HepG2 (cell line): ENCODE measurements at regions not wholly inside any gene's neighbourhood (a gene's known extent, or its start where the extent isn't known, plus 50 kb on each side); places are given as distances from the start of the nearest gene placed in this dataset.

Experiments
- ATAC-seq: fragments of 200-7000 bp; cut with Tn5 transposase; 3 replicates; pipeline ENCODE4 v1.9.1; 2020; ENCODE audit warnings: mild to moderate bottlenecking, moderate library complexity
- BruUV-seq: library from RNA; stranded (reverse); fragments of 400-500 nt; replicated peaks from 2 replicates; lab custom pipeline; 2021; lab: Mats Ljungman, UMichigan
- CTCF ChIA-PET: fragments of 300-600 bp; formaldehyde crosslinking; extraction: SDS; loops from one replicate; lab custom pipeline; 2021; ENCODE audit warnings: low total read pairs, inconsistent platforms, low intra/inter-chr PET ratio; lab: Yijun Ruan, JAX
- POLR2A ChIA-PET: fragments of 350-600 bp; sonication (Branson Sonifier 250); formaldehyde crosslinking; loops from one replicate; lab custom pipeline; 2020; ENCODE audit warnings: antibody characterized with exemption, inconsistent platforms; lab: Yijun Ruan, JAX
- DNase-seq: peaks from one replicate; pipeline ENCODE4 v3.0.0-alpha.2; 2015; ENCODE audit warnings: low spot score
- FAIRE-seq: peaks from 3 replicates; lab custom pipeline; 2011; peaks lifted over from hg19 to GRCh38; lab: Jason Lieb, UNC
- H2AFZ ChIP-seq: one replicate; pipeline ENCODE4 v1.6.1; 2011; ENCODE audit warnings: low read length, inconsistent platforms
- H3K27ac ChIP-seq: fragments of 300-600 bp; 3 replicates; pipeline ENCODE4 v1.8.0; 2011; ENCODE audit warnings: mixed run types, mild to moderate bottlenecking, mixed read lengths, low read length, inconsistent platforms; ENCODE audit not compliant: insufficient read depth; ENCODE audit errors: extremely low read length
- H3K27me3 ChIP-seq, 2 experiments: fragments of 200-600 bp in 1 of 2; 2 replicates in 1 of 2; 3 replicates in 1 of 2; pipeline versions ENCODE4 v1.6.0 to v1.8.0; 2011; ENCODE audit warnings: low read length in 2 of 2, mild to moderate bottlenecking in 2 of 2, moderate library complexity in 2 of 2, inconsistent platforms in 1 of 2; ENCODE audit not compliant: insufficient read depth in 2 of 2, control insufficient read depth in 1 of 2
- H3K36me3 ChIP-seq, 2 experiments: fragments of 200-600 bp in 1 of 2; replicated peaks in 1 of 2; 2 replicates in 1 of 2; 3 replicates in 1 of 2; pipeline versions ENCODE4 v1.5.1 to v1.8.0; 2011; ENCODE audit warnings: low read length in 2 of 2, inconsistent platforms in 1 of 2; ENCODE audit not compliant: insufficient read depth in 2 of 2, control insufficient read depth in 1 of 2
- H3K4me1 ChIP-seq: 2 replicates; pipeline ENCODE4 v1.5.1; 2012; ENCODE audit warnings: low read length, inconsistent platforms; ENCODE audit not compliant: insufficient read depth
- H3K4me2 ChIP-seq: 2 replicates; pipeline ENCODE4 v1.6.0; 2011; ENCODE audit warnings: low read depth, low read length, inconsistent platforms
- H3K4me3 ChIP-seq, 3 experiments: fragments of 200-600 bp in 1 of 3; sonication (generic), shearing (Covaris generic) in 1 of 3; replicated peaks in 1 of 3; 2 replicates each; pipeline ENCODE4 v1.5.1; 2011 to 2016; ENCODE audit warnings: low read length in 3 of 3, inconsistent platforms in 2 of 3, low read depth in 2 of 3, mild to moderate bottlenecking in 2 of 3, control low read depth in 1 of 3, mixed read lengths in 1 of 3; ENCODE audit not compliant: insufficient read depth in 1 of 3
- H3K79me2 ChIP-seq: one replicate; pipeline ENCODE4 v1.6.1; 2011; ENCODE audit warnings: low read length, inconsistent platforms; ENCODE audit not compliant: insufficient read depth
- H3K9ac ChIP-seq: 2 replicates; pipeline ENCODE4 v1.6.0; 2011; ENCODE audit warnings: mild to moderate bottlenecking, low read depth, low read length, inconsistent platforms; ENCODE audit not compliant: insufficient read depth
- H3K9me3 ChIP-seq: 2 replicates; pipeline ENCODE4 v1.5.1; 2012; ENCODE audit warnings: mild to moderate bottlenecking, low read length
- H4K20me1 ChIP-seq: 2 replicates; pipeline ENCODE4 v1.6.0; 2011; ENCODE audit warnings: inconsistent platforms, mild to moderate bottlenecking, low read length, moderate library complexity; ENCODE audit not compliant: insufficient read depth
- AHR ChIP-seq: IDR thresholded peaks from 2 replicates; pipeline ENCODE4 v1.6.1; 2018; ENCODE audit warnings: missing genetic modification reagents, missing compliant biosample characterization
- ARID4A ChIP-seq: sonication (generic); formaldehyde crosslinking; IDR thresholded peaks from 2 replicates; pipeline ENCODE4 v1.5.0; 2020; ENCODE audit warnings: mild to moderate bottlenecking, missing genetic modification reagents, borderline replicate concordance
- EED ChIP-seq: sonication (generic); formaldehyde crosslinking; IDR thresholded peaks from 2 replicates; pipeline ENCODE4 v1.5.0; 2020; ENCODE audit warnings: mild to moderate bottlenecking, missing genetic modification reagents
- MNT ChIP-seq: fragments of 450-650 bp; IDR thresholded peaks from 2 replicates; pipeline ENCODE4 v1.6.1; 2016
- RNF219 ChIP-seq: sonication (generic); formaldehyde crosslinking; IDR thresholded peaks from 2 replicates; pipeline ENCODE4 v1.5.0; 2020; ENCODE audit warnings: mild to moderate bottlenecking, missing genetic modification reagents
- TBL1XR1 ChIP-seq: fragments of 150-350 bp; IDR thresholded peaks from 2 replicates; pipeline ENCODE4 v1.6.1; 2014; ENCODE audit warnings: borderline replicate concordance, low read length; ENCODE audit not compliant: partially characterized antibody
- TFDP2 ChIP-seq: sonication (generic); formaldehyde crosslinking; IDR thresholded peaks from 2 replicates; pipeline ENCODE4 v1.4.0; 2020; ENCODE audit warnings: missing genetic modification reagents
- ZIK1 ChIP-seq: sonication (generic); formaldehyde crosslinking; IDR thresholded peaks from 2 replicates; pipeline ENCODE4 v1.5.0; 2020; ENCODE audit warnings: mild to moderate bottlenecking, low read depth, missing genetic modification reagents, borderline replicate concordance
- ZNF30 ChIP-seq: sonication (generic); formaldehyde crosslinking; IDR thresholded peaks from 2 replicates; pipeline ENCODE4 v1.5.0; 2020; ENCODE audit warnings: mild to moderate bottlenecking, missing genetic modification reagents
- ZNF576 ChIP-seq: sonication (generic); formaldehyde crosslinking; IDR thresholded peaks from 2 replicates; pipeline ENCODE4 v1.4.0; 2020; ENCODE audit warnings: mild to moderate bottlenecking, missing genetic modification reagents
- ZSCAN29 ChIP-seq: sonication (generic); formaldehyde crosslinking; conservative IDR thresholded peaks from 2 replicates; pipeline ENCODE4 v1.4.0; 2020; ENCODE audit warnings: mild to moderate bottlenecking, missing genetic modification reagents
- WGBS: methylation state at CpG from one replicate; pipeline ENCODE4 v1.1.6; 2017; ENCODE audit warnings: low lambda C conversion rate; 5-methylcytosine and 5-hydroxymethylcytosine counted together
- in situ Hi-C: cut with HindIII; loops from 2 replicates; pipeline ENCODE4 v1.10.0; 2017; ENCODE audit warnings: low pct_unique_long_range_greater_than_20kb; ENCODE audit not compliant: extremely low pct_ligation_motif_present
- intact Hi-C: fragments of 100-400 bp; cut with micrococcal nuclease; formaldehyde crosslinking; loops from one replicate; pipeline ENCODE4 v1.10.0; 2022; ENCODE audit not compliant: unreplicated experiment
- TF ChIP-seq, protein P1 (sequence below): sonication (generic); formaldehyde crosslinking; IDR thresholded peaks from 2 replicates; pipeline ENCODE4 v1.4.0; 2020; ENCODE audit warnings: missing genetic modification reagents, borderline replicate concordance

DNA sequence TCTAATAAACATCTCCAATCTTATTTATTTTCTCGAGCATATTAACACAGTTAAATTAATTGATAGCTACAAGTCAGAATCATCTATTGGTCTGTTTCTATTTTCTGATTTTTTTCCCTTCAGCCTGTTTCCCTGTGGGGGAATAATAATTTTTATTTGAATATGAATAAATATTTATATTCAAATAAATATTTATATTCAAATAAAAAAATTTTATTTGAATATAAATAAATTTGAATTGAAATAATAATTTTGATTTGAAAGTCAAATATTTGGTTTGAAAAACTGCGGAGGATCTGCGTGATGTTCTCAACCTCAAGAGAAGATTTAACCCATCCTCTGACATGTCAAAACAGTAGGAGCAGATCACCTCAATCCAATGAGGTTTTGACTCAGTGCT is 380.1 kb upstream of the MEIS2 start (continued):
- TF ChIP-seq ZNF576 (CRISPR knock-in tag) (no peak), EED (CRISPR knock-in tag) (no peak), ZSCAN29 (CRISPR knock-in tag) (no peak), MNT (no peak)
- TF ChIP-seq, protein P1, sequence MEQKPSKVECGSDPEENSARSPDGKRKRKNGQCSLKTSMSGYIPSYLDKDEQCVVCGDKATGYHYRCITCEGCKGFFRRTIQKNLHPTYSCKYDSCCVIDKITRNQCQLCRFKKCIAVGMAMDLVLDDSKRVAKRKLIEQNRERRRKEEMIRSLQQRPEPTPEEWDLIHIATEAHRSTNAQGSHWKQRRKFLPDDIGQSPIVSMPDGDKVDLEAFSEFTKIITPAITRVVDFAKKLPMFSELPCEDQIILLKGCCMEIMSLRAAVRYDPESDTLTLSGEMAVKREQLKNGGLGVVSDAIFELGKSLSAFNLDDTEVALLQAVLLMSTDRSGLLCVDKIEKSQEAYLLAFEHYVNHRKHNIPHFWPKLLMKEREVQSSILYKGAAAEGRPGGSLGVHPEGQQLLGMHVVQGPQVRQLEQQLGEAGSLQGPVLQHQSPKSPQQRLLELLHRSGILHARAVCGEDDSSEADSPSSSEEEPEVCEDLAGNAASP (CRISPR knock-in tag) = no peak

DNA sequence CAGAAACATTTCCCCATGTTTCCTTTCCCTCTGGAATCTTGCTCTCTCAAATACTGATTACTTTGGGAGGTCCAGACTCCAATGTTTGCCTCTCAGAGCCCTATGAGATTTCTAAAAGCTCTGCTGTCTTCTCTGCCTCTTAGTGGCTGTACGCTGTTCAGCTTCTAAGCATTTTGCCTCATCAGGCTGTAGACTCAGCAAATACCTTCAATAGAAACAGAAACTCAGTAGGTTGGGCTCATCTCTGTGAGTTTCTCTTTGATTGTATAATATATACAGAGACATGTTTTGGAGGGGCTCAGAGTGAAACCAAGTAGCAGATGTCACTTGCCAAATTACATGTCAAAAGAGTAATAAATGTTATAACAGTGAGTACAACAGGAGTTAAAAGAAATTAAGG is 380.8 kb upstream of the MEIS2 start:
- intact Hi-C loops (no loop called here), in situ Hi-C loops (no loop called here)
- H3K36me3 ChIP-seq = no peaks in the 10 kb centered on the region
- H3K9me3 ChIP-seq = peaks cover 43% of the 10 kb centered on the region
- DNase-seq = no peak
- H3K4me2 ChIP-seq = no peak overlapping the region
- H3K79me2 ChIP-seq = no peaks in the 10 kb centered on the region
- H3K4me3 ChIP-seq = no peak overlapping the region
- POLR2A ChIA-PET = no interaction called here
- no peak overlapping the region for H2AFZ ChIP-seq
- H3K27ac ChIP-seq = no peak overlapping the region
- BruUV-seq = no TSS peak
- CTCF ChIA-PET = no interaction called here
- no peaks in the 10 kb centered on the region for H3K4me1 ChIP-seq
- 0% methylated on average over 1 of the region's 1 CpG for WGBS
- no peak for ATAC-seq
- H3K27me3 ChIP-seq = no peaks in the 10 kb centered on the region
- H3K9ac ChIP-seq = no peak overlapping the region
- no peaks in the 10 kb centered on the region for H4K20me1 ChIP-seq
- FAIRE-seq = no peak
- no peak for TF ChIP-seq ZIK1 (CRISPR knock-in tag)
- TF ChIP-seq TBL1XR1 = no peak
- no peak for TF ChIP-seq ARID4A (CRISPR knock-in tag)
- no peak for TF ChIP-seq ZNF30 (CRISPR knock-in tag)
- no peak for TF ChIP-seq AHR (CRISPR knock-in tag)
- TF ChIP-seq RNF219 = no peak
- no peak for TF ChIP-seq TFDP2
